ENCODE measurements at regions not wholly inside any gene's neighbourhood (a gene's known extent, or its start where the extent isn't known, plus 50 kb on each side); places are given as distances from the start of the nearest gene placed in this dataset.

DNA sequence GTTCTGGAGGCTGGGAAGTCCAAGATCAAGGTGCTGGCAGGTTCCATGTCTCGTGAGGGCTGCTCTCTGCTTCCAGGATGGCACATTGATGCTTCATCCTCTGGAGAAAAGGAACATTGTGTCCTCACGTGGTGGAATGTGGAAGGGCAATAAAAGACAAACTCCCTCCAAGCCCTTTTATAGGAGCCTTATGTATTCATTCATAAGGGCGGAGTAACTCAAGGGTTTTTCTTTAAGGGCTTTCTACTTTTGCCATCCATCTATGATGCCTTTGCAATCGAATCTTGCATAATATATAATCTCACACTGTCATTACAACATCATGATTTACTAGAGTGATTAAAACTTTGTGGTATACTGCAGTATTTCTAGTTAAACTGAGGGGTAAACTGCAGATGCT lies 132.7 kb upstream of the DDHD1 start:
- ATAC-seq (no peak), DNase-seq (no peak)
- no peaks in the 10 kb centered on the region for H3K4me1 ChIP-seq
- TF ChIP-seq, protein P1, sequence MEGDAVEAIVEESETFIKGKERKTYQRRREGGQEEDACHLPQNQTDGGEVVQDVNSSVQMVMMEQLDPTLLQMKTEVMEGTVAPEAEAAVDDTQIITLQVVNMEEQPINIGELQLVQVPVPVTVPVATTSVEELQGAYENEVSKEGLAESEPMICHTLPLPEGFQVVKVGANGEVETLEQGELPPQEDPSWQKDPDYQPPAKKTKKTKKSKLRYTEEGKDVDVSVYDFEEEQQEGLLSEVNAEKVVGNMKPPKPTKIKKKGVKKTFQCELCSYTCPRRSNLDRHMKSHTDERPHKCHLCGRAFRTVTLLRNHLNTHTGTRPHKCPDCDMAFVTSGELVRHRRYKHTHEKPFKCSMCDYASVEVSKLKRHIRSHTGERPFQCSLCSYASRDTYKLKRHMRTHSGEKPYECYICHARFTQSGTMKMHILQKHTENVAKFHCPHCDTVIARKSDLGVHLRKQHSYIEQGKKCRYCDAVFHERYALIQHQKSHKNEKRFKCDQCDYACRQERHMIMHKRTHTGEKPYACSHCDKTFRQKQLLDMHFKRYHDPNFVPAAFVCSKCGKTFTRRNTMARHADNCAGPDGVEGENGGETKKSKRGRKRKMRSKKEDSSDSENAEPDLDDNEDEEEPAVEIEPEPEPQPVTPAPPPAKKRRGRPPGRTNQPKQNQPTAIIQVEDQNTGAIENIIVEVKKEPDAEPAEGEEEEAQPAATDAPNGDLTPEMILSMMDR (IDR thresholded peaks at IDR 0.05) = no peak
- intact Hi-C loops (cut with DNase I) = no loop called here
- peaks cover 8% of the 10 kb centered on the region for H3K9me3 ChIP-seq
- H3K27ac ChIP-seq = no peak overlapping the region
- no peaks in the 10 kb centered on the region for H3K36me3 ChIP-seq (ENCODE audit: insufficient read depth in 1 of 2, low read depth in 1 of 2)
- H3K27me3 ChIP-seq (ENCODE audit: insufficient read depth in 3 of 3, low read length in 2 of 3) = no peaks in the 10 kb centered on the region
- WGBS, 3 donors = 69 to 74% (median 70%) methylated on average over 4 of the region's 4 CpGs
- H3K4me3 ChIP-seq = no peak overlapping the region

DNA sequence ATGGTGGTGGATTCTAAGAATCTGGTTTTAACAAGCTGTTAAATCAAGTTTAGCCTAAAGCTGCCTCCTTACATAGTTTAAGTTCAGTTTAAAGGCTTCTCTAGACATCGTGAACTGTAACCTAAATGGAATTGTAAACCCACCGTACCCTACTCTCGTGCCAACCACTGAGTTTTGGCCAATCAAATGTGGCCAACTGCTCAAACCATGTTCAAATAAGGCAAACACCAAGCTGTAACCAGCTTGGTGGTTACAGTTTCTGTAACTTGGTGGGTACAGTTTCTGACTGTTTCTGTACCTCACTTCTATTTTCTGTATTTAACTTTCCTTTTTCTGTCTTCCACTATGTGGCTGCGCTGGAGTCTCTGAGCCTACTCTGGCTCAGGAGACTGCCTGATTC lies 131.9 kb upstream of the DDHD1 start:
- Histone ChIP-seq H3K4me1 (no peaks in the 10 kb centered on the region), H3K36me3 (ENCODE audit: insufficient read depth in 1 of 2, low read depth in 1 of 2) (no peaks in the 10 kb centered on the region), H3K27ac (no peak overlapping the region), H3K27me3 (ENCODE audit: insufficient read depth in 3 of 3, low read length in 2 of 3) (no peaks in the 10 kb centered on the region), H3K9me3 (peaks cover 8% of the 10 kb centered on the region), H3K4me3 (no peak overlapping the region)
- intact Hi-C loops (cut with DNase I) = no loop called here
- 83 to 87% (median 86%) methylated on average over 4 of the region's 4 CpGs for WGBS, 3 donors
- TF ChIP-seq, protein P1 (IDR thresholded peaks at IDR 0.05) = no peak
- DNase-seq = no peak
- ATAC-seq = no peak

DNA sequence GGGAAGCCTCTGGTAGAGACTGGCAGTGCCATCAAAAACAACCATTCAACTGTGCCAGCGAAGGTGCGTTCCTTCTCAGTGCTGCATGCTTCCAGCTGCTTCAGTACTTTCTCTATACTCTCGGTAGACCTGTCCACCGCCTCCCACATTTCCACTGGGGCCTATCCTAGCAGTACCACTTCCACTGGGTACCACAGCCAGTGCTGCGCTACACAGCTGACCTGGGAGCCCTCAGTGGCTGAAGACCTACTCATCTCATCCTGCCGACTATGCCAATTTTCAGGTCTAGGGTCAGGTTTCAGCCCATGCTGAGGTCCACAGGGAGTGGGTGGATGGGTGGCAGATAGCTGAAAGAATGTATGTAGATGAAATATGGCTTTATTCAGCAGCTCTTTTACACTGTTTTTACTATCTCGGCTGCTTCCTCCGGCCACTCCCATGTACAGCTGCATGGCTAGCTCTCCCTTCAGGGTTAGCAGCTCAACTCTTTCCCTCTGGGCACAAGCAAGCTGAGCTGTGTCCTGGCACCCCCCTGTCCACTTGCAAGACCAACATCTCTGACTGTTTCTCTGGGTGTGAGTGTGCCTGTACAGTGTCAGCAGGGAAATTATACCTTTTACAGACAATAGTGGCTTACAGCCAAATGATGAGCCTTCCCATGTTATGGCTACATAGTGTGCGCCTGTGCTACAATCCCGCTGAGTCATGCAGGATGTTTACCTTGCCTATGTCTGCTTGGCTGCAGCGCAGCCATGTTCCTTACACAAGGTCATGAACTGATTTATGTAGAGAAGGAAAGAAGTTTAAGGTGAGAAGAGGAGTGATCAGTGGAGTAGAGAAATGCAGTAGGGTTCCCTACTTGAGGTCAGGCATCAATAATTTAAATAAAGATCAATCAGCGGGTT lies 125.7 kb upstream of the DDHD1 start:
- Histone ChIP-seq H3K4me1 (no peaks in the 10 kb centered on the region), H3K9me3 (no peaks in the 10 kb centered on the region), H3K27ac (no peak overlapping the region), H3K4me3 (no peak overlapping the region), H3K36me3 (ENCODE audit: insufficient read depth in 1 of 2, low read depth in 1 of 2) (no peaks in the 10 kb centered on the region), H3K27me3 (ENCODE audit: insufficient read depth in 3 of 3, low read length in 2 of 3) (no peaks in the 10 kb centered on the region)
- DNase-seq (no peak), ATAC-seq (no peak)
- intact Hi-C loops (cut with DNase I) = no loop called here
- 77 to 81% (median 81%) methylated on average over 12 of the region's 12 CpGs for WGBS, 3 donors
- TF ChIP-seq, protein P1 (IDR thresholded peaks at IDR 0.05) = no peak

DNA sequence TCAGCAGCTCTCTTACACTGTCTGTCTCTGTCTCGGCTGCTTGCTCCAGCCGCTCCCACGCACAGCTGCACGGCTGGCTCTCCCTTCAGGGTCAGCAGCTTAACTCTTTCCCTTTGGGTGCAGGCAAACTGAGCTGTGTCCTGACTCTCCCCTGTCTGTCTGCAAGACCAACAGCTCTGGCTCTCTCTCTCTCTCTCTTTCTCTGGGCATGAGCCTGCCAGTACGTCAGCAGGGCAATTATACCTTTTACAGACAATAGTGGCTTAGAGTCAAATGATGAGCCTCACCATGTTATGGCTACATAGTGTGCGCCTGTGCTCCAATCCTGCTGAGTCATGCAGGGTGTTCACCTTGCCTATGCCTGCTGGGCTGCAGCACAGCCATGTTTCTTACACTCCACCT lies 120.5 kb upstream of the DDHD1 start:
- ATAC-seq = peak in 1 of 4 donors; percentile 27
- 44 to 57% (median 50%) methylated on average over 6 of the region's 6 CpGs for WGBS, 3 donors

More for the DNA sequence above, 120.5 kb upstream of the DDHD1 start:
- H3K4me1 ChIP-seq = no peaks in the 10 kb centered on the region
- intact Hi-C loops (cut with DNase I) = no loop called here
- no peaks in the 10 kb centered on the region for H3K36me3 ChIP-seq (ENCODE audit: insufficient read depth in 1 of 2, low read depth in 1 of 2)
- no peak for DNase-seq
- no peaks in the 10 kb centered on the region for H3K9me3 ChIP-seq
- TF ChIP-seq, protein P1 (IDR thresholded peaks at IDR 0.05) = no peak
- H3K27ac ChIP-seq = no peak overlapping the region
- H3K4me3 ChIP-seq = no peak overlapping the region
- H3K27me3 ChIP-seq (ENCODE audit: insufficient read depth in 3 of 3, low read length in 2 of 3) = no peaks in the 10 kb centered on the region

All from psoas muscle (tissue), 7 donors.